GM23338 (cell line): ENCODE measurements at regions not wholly inside any gene's neighbourhood (a gene's known extent, or its start where the extent isn't known, plus 50 kb on each side); places are given as distances from the start of the nearest gene placed in this dataset.

Experiments used
- CTCF ChIP-seq, 2 experiments: fragments of 200-600 bp in 1 of 2; sonication (generic) in 1 of 2; conservative IDR thresholded peaks; 2 replicates each; pipeline versions ENCODE4 v1.5.1 to v1.6.1; 2016 to 2017; ENCODE audit warnings: antibody characterized with exemption in 2 of 2, low read depth in 2 of 2, mild to moderate bottlenecking in 2 of 2, moderate library complexity in 1 of 2
- EZH2 ChIP-seq: fragments of 200-600 bp; sonication (generic); IDR thresholded peaks from one replicate; pipeline ENCODE4 v1.8.0; 2017; ENCODE audit warnings: antibody characterized with exemption, mild to moderate bottlenecking, low read depth; ENCODE audit not compliant: unreplicated experiment
- EZH2phosphoT487 ChIP-seq: fragments of 200-600 bp; sonication (generic); IDR thresholded peaks from one replicate; pipeline ENCODE4 v1.8.1; 2018; ENCODE audit warnings: antibody characterized with exemption; ENCODE audit not compliant: unreplicated experiment
- JUNB ChIP-seq: IDR thresholded peaks from one replicate; pipeline ENCODE4 v1.6.1; 2016; ENCODE audit warnings: antibody characterized with exemption; ENCODE audit not compliant: unreplicated experiment
- POLR2AphosphoS5 ChIP-seq: IDR thresholded peaks from 2 replicates; pipeline ENCODE4 v1.6.1; 2016; ENCODE audit warnings: antibody characterized with exemption, low read depth
- ZNF114 ChIP-seq: fragments of 250-450 bp; sonication (Bioruptor Pico); IDR thresholded peaks from 2 replicates; pipeline ENCODE4 v1.5.0; 2020; ENCODE audit warnings: mild to moderate bottlenecking, moderate library complexity
- ZNF331 ChIP-seq: fragments of 250-450 bp; sonication (Bioruptor Pico); IDR thresholded peaks from 2 replicates; pipeline ENCODE4 v1.5.0; 2020; ENCODE audit warnings: low read depth, mild to moderate bottlenecking, moderate library complexity
- TF ChIP-seq, protein P1 (sequence below): IDR thresholded peaks from one replicate; pipeline ENCODE4 v1.6.1; 2018; ENCODE audit warnings: antibody characterized with exemption; ENCODE audit not compliant: unreplicated experiment

GRCh38 chr6:163955756-163956155 lies 541.2 kb downstream of the QKI start:
- TF ChIP-seq CTCF (conservative IDR thresholded peaks at IDR 0.05; ENCODE audit: low read depth in 2 of 2) (no peak), POLR2AphosphoS5 (no peak), JUNB (no peak), EZH2 (no peak), EZH2phosphoT487 (no peak), ZNF114 (CRISPR knock-in tag) (no peak), ZNF331 (CRISPR knock-in tag) (no peak)
- TF ChIP-seq, protein P1, sequence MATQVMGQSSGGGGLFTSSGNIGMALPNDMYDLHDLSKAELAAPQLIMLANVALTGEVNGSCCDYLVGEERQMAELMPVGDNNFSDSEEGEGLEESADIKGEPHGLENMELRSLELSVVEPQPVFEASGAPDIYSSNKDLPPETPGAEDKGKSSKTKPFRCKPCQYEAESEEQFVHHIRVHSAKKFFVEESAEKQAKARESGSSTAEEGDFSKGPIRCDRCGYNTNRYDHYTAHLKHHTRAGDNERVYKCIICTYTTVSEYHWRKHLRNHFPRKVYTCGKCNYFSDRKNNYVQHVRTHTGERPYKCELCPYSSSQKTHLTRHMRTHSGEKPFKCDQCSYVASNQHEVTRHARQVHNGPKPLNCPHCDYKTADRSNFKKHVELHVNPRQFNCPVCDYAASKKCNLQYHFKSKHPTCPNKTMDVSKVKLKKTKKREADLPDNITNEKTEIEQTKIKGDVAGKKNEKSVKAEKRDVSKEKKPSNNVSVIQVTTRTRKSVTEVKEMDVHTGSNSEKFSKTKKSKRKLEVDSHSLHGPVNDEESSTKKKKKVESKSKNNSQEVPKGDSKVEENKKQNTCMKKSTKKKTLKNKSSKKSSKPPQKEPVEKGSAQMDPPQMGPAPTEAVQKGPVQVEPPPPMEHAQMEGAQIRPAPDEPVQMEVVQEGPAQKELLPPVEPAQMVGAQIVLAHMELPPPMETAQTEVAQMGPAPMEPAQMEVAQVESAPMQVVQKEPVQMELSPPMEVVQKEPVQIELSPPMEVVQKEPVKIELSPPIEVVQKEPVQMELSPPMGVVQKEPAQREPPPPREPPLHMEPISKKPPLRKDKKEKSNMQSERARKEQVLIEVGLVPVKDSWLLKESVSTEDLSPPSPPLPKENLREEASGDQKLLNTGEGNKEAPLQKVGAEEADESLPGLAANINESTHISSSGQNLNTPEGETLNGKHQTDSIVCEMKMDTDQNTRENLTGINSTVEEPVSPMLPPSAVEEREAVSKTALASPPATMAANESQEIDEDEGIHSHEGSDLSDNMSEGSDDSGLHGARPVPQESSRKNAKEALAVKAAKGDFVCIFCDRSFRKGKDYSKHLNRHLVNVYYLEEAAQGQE: no peak
